CD4-positive, alpha-beta T cell (primary cell): ENCODE measurements at regions not wholly inside any gene's neighbourhood (a gene's known extent, or its start where the extent isn't known, plus 50 kb on each side); places are given as distances from the start of the nearest gene placed in this dataset.

Experiments used
- ATAC-seq: fragments of 200-7000 bp; cut with Tn5 transposase; one replicate; pipeline ENCODE4 v1.10.0; 2022; ENCODE audit warnings: mild to moderate bottlenecking; ENCODE audit not compliant: poor library complexity
- CTCF ChIA-PET: fragments of 350-600 bp; sonication (Branson Sonifier 250); formaldehyde crosslinking; loops from one replicate; lab custom pipeline; 2021; ENCODE audit warnings: antibody characterized with exemption, inconsistent platforms; lab: Charles Lee
- POLR2A ChIA-PET: fragments of 350-600 bp; sonication (Branson Sonifier 250); formaldehyde crosslinking; loops from one replicate; lab custom pipeline; 2021; ENCODE audit warnings: antibody characterized with exemption, inconsistent platforms; lab: Charles Lee
- DNase-seq, 14 experiments: peaks; one replicate each; pipeline ENCODE4 v3.0.0-alpha.2; 2013 to 2020; ENCODE audit warnings: mixed read lengths in 2 of 14
- H3K27ac ChIP-seq, 2 donors: one replicate each; pipeline versions ENCODE4 v1.5.1 to v1.7.0; 2013; ENCODE audit warnings: low read length in 2 of 2, low read depth in 1 of 2, mild to moderate bottlenecking in 1 of 2
- H3K27me3 ChIP-seq, 2 experiments: 1 replicate in 1 of 2; 2 replicates in 1 of 2; pipeline versions ENCODE4 v1.6.1 to v1.7.0; 2013; ENCODE audit warnings: low read length in 2 of 2, control low read depth in 1 of 2, mild to moderate bottlenecking in 1 of 2, moderate library complexity in 1 of 2; ENCODE audit not compliant: insufficient read depth in 2 of 2, control insufficient read depth in 1 of 2
- H3K36me3 ChIP-seq: one replicate; pipeline ENCODE4 v1.6.1; 2013; ENCODE audit warnings: low read length, control low read depth; ENCODE audit not compliant: insufficient read depth
- H3K4me1 ChIP-seq: one replicate; pipeline ENCODE4 v1.6.1; 2013; ENCODE audit warnings: low read length, control low read depth; ENCODE audit not compliant: insufficient read depth
- H3K4me3 ChIP-seq: one replicate; pipeline ENCODE4 v1.5.1; 2013; ENCODE audit warnings: mild to moderate bottlenecking, low read length, moderate library complexity
- H3K9me3 ChIP-seq, 2 experiments: 1 replicate in 1 of 2; 2 replicates in 1 of 2; pipeline versions ENCODE4 v1.6.1 to v1.7.0; 2013; ENCODE audit warnings: low read length in 2 of 2, mild to moderate bottlenecking in 2 of 2, control low read depth in 1 of 2, moderate library complexity in 1 of 2; ENCODE audit not compliant: control insufficient read depth in 1 of 2, insufficient read depth in 1 of 2
- H3K27ac Mint-ChIP-seq: one replicate; pipeline ENCODE4 v1.8.0; 2020; ENCODE audit warnings: mixed read lengths
- H3K27me3 Mint-ChIP-seq: one replicate; pipeline ENCODE4 v1.8.0; 2021; ENCODE audit warnings: mixed read lengths
- H3K36me3 Mint-ChIP-seq: one replicate; pipeline ENCODE4 v1.8.0; 2021; ENCODE audit warnings: low read depth, mixed read lengths
- H3K4me1 Mint-ChIP-seq: one replicate; pipeline ENCODE4 v1.8.0; 2021; ENCODE audit warnings: low read depth, mixed read lengths
- H3K4me3 Mint-ChIP-seq: one replicate; pipeline ENCODE4 v1.8.0; 2020; ENCODE audit warnings: mild to moderate bottlenecking, mixed read lengths
- H3K9me3 Mint-ChIP-seq: one replicate; pipeline ENCODE4 v1.8.0; 2020; ENCODE audit warnings: mixed read lengths
- CTCF ChIP-seq: fragments of 200-600 bp; IDR thresholded peaks from one replicate; pipeline ENCODE4 v1.8.0; 2022; ENCODE audit warnings: antibody characterized with exemption, mild to moderate bottlenecking
- intact Hi-C, 2 experiments: fragments of 100-400 bp; cut with DNase I in 1 of 2; cut with micrococcal nuclease in 1 of 2; formaldehyde crosslinking; loops; one replicate each; pipeline versions ENCODE4 v1.15.1 to v1.9.0; 2023 to 2025; cut with DNase I, micrococcal nuclease

GRCh38 chr4:153146031-153146430 lies 58.2 kb upstream of the TRIM2 start:
- Histone ChIP-seq H3K27me3 (no peaks in the 10 kb centered on the region), H3K36me3 (no peaks in the 10 kb centered on the region), H3K4me1 (peaks cover 4% of the 10 kb centered on the region), H3K9me3 (no peaks in the 10 kb centered on the region), H3K27ac (no peak overlapping the region), H3K4me3 (no peak overlapping the region)
- H3K4me3 Mint-ChIP-seq = no peak overlapping the region
- peaks cover 9% of the 10 kb centered on the region for H3K4me1 Mint-ChIP-seq
- H3K27me3 Mint-ChIP-seq = no peaks in the 10 kb centered on the region
- TF ChIP-seq CTCF = no peak
- ChIA-PET POLR2A (no interaction called here), CTCF (interaction anchor here (1.2 kb wide), 1 partner anchor 172 kb away, joined by 4 read pairs; no protein-coding TSS in a partner anchor)
- H3K27ac Mint-ChIP-seq = no peak overlapping the region
- intact Hi-C loops = loop anchor here in 1 of 2 experiments (10.0 kb wide), 1 partner anchor 499 kb away; no protein-coding TSS in a partner anchor
- no peaks in the 10 kb centered on the region for H3K9me3 Mint-ChIP-seq
- ATAC-seq = no peak
- no peaks in the 10 kb centered on the region for H3K36me3 Mint-ChIP-seq
- DNase-seq = no peak

GRCh38 chr4:153146961-153147360 lies 57.3 kb upstream of the TRIM2 start:
- H3K4me1 ChIP-seq = peaks cover 5% of the 10 kb centered on the region
- peaks cover 16% of the 10 kb centered on the region for H3K4me1 Mint-ChIP-seq
- H3K9me3 Mint-ChIP-seq = no peaks in the 10 kb centered on the region
- ChIA-PET POLR2A (no interaction called here), CTCF (interaction anchor here (1.0 kb wide), 1 partner anchor 9 kb away, joined by 3 read pairs; no protein-coding TSS in a partner anchor)
- H3K36me3 Mint-ChIP-seq = no peaks in the 10 kb centered on the region
- H3K27me3 Mint-ChIP-seq = no peaks in the 10 kb centered on the region
- H3K4me3 Mint-ChIP-seq = no peak overlapping the region
- no peaks in the 10 kb centered on the region for H3K9me3 ChIP-seq
- H3K27me3 ChIP-seq = no peaks in the 10 kb centered on the region
- no peak overlapping the region for H3K27ac Mint-ChIP-seq
- DNase-seq = no peak
- intact Hi-C loops = loop anchor here in 1 of 2 experiments (10.0 kb wide), 1 partner anchor 498 kb away; no protein-coding TSS in a partner anchor
- no peak for ATAC-seq
- no peak for TF ChIP-seq CTCF
- H3K4me3 ChIP-seq = no peak overlapping the region
- no peaks in the 10 kb centered on the region for H3K36me3 ChIP-seq
- no peak overlapping the region for H3K27ac ChIP-seq

GRCh38 chr4:153148791-153149190 lies 55.5 kb upstream of the TRIM2 start:
- Histone ChIP-seq H3K27me3 (no peaks in the 10 kb centered on the region), H3K9me3 (no peaks in the 10 kb centered on the region), H3K4me1 (peaks cover 17% of the 10 kb centered on the region), H3K36me3 (no peaks in the 10 kb centered on the region), H3K27ac (no peak overlapping the region), H3K4me3 (no peak overlapping the region)
- CTCF ChIA-PET = interaction anchor here (1.2 kb wide), 1 partner anchor 10 kb away, joined by 4 read pairs; no protein-coding TSS in a partner anchor
- no peak for ATAC-seq
- Mint-ChIP-seq H3K27me3 (no peaks in the 10 kb centered on the region), H3K4me3 (no peak overlapping the region), H3K9me3 (no peaks in the 10 kb centered on the region), H3K36me3 (no peaks in the 10 kb centered on the region), H3K4me1 (peaks cover 24% of the 10 kb centered on the region), H3K27ac (no peak overlapping the region)
- POLR2A ChIA-PET = no interaction called here
- no peak for TF ChIP-seq CTCF
- DNase-seq = no peak
- intact Hi-C loops = loop anchor here in 1 of 2 experiments (10.0 kb wide), 1 partner anchor 496 kb away; no protein-coding TSS in a partner anchor
